ENCODE measurements at regions not wholly inside any gene's neighbourhood (a gene's known extent, or its start where the extent isn't known, plus 50 kb on each side); places are given as distances from the start of the nearest gene placed in this dataset.

DNA sequence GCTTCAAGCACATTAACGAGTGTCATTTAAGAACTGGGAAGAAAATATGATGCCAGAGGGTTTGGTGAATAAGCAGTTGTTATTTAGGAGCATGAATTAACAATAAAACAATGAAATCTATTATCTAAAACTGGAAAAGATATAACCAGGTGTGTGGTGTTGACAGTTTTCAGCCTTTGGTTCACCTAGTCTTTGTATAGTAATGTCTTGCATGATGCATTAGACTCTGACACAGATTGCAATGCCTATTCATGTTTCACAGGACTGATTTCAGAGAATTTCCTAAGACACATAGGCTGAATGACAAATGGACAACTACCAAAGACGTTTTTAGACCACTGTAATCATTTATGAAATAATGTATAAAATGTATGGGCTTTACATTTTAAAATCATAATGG, 135.1 kb upstream of the CAV2 start (continued):
- TF ChIP-seq REST (IDR thresholded peaks at IDR 0.05; ENCODE audit: low read depth), result no peak
- TF ChIP-seq TCF7L2 (IDR thresholded peaks at IDR 0.05; ENCODE audit: borderline replicate concordance, extremely low read depth, insufficient read depth, insufficient read length), result no peak

GRCh38 chr7:116365797-116366196, 133.7 kb upstream of the CAV2 start:
- Histone ChIP-seq H3K9me2 (ENCODE audit: insufficient read depth) (no peaks in the 10 kb centered on the region), H3K9me3 (ENCODE audit: control insufficient read depth in 1 of 2, insufficient read depth in 1 of 2, low read depth in 1 of 2, low read length in 2 of 2) (peaks cover 0 to 6% of the 10 kb centered on the region in 2 experiments; a peak in 1 of 4 replicates), H3K27me3 (ENCODE audit: insufficient read depth, low read length) (no peaks in the 10 kb centered on the region), H3K9ac (ENCODE audit: low read length) (no peak overlapping the region), H4K20me1 (ENCODE audit: insufficient read depth) (no peaks in the 10 kb centered on the region), H2AFZ (ENCODE audit: low read depth, low read length, poor library complexity, severe bottlenecking) (no peak overlapping the region), H3K36me3 (ENCODE audit: control insufficient read depth in 1 of 2, insufficient read depth in 2 of 2, low read length in 2 of 2) (peaks cover 0 to 8% of the 10 kb centered on the region in 2 experiments; a peak in 1 of 4 replicates), H3K79me2 (ENCODE audit: insufficient read depth, low read length) (no peaks in the 10 kb centered on the region), H3K4me3 (replicated peaks in 1 of 2; ENCODE audit: low read depth in 1 of 2, low read length in 2 of 2) (no peak overlapping the region), H3K27ac (ENCODE audit: low read depth, low read length) (no peak overlapping the region), H3K4me2 (ENCODE audit: low read length) (no peak overlapping the region), H3K4me1 (ENCODE audit: control insufficient read depth in 1 of 2, insufficient read depth in 2 of 2, low read length in 2 of 2) (peaks cover 6 to 25% of the 10 kb centered on the region in 2 experiments)
- no peak for DNase-seq (ENCODE audit: low read depth, low spot score)
- no peak for ATAC-seq
- intact Hi-C loops (cut with micrococcal nuclease), result no loop called here
- TF ChIP-seq RAD21 (IDR thresholded peaks at IDR 0.05; ENCODE audit: low read depth) (no peak), REST (IDR thresholded peaks at IDR 0.05; ENCODE audit: low read depth) (no peak), ZNF274 (IDR thresholded peaks at IDR 0.05; ENCODE audit: low read depth, low read length) (no peak), SP1 (IDR thresholded peaks at IDR 0.05; ENCODE audit: low read depth) (no peak), EZH2 (IDR thresholded peaks at IDR 0.05) (no peak), TCF7L2 (IDR thresholded peaks at IDR 0.05; ENCODE audit: borderline replicate concordance, extremely low read depth, insufficient read depth, insufficient read length) (no peak), FOSL1 (IDR thresholded peaks at IDR 0.05; ENCODE audit: low read depth) (no peak), ELF1 (IDR thresholded peaks at IDR 0.05; ENCODE audit: borderline replicate concordance, low read depth) (no peak)
- TF ChIP-seq, protein P1, sequence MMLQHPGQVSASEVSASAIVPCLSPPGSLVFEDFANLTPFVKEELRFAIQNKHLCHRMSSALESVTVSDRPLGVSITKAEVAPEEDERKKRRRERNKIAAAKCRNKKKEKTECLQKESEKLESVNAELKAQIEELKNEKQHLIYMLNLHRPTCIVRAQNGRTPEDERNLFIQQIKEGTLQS (IDR thresholded peaks at IDR 0.05), result no peak
- no TSS peak for BruUV-seq (replicated peaks)
- ChIA-PET POLR2A (no interaction called here), RAD21 (ENCODE audit: low non-redundant PET in 1 of 2, low total read pairs in 2 of 2, uncharacterized antibody in 2 of 2, unreplicated experiment in 2 of 2) (no interaction called here), CTCF (no interaction called here)

Measured in HCT116 (cell line).